OCI-LY3 (cell line): ENCODE measurements at regions not wholly inside any gene's neighbourhood (a gene's known extent, or its start where the extent isn't known, plus 50 kb on each side); places are given as distances from the start of the nearest gene placed in this dataset.

Experiments used
- CTCF ChIP-seq: fragments of 200-600, 300-600 bp; sonication (generic); IDR thresholded peaks from 2 replicates; pipeline ENCODE4 v1.5.1; 2014; ENCODE audit warnings: antibody characterized with exemption, low read length, low read depth
- EZH2phosphoT487 ChIP-seq: fragments of 200-600 bp; shearing (Covaris generic); IDR thresholded peaks from 2 replicates; pipeline ENCODE4 v1.6.1; 2018; ENCODE audit warnings: antibody characterized with exemption, mixed run types, low read depth

- TF ChIP-seq EZH2phosphoT487 (no peak), CTCF (no peak)
Observed at GRCh38 chr3:144361002-144361401, 389.4 kb downstream of the DIPK2A start.
